Right ventricle myocardium inferior (tissue), 1 donor: ENCODE measurements at regions not wholly inside any gene's neighbourhood (a gene's known extent, or its start where the extent isn't known, plus 50 kb on each side); places are given as distances from the start of the nearest gene placed in this dataset.

Experiments
- ATAC-seq: fragments of 200-7000 bp; cut with Tn5 transposase; one replicate; pipeline ENCODE4 v1.9.1; 2020; ENCODE audit warnings: mild to moderate bottlenecking, moderate library complexity
- DNase-seq: peaks from one replicate; pipeline ENCODE4 v3.0.0; 2021; ENCODE audit errors: missing footprints
- intact Hi-C: fragments of 100-400 bp; cut with DNase I; formaldehyde crosslinking; loops from one replicate; pipeline ENCODE4 v1.11.0; 2022
- donor health status: DM: no; HTN: yes; CAD: no; lungs with severe emphysema.

DNA sequence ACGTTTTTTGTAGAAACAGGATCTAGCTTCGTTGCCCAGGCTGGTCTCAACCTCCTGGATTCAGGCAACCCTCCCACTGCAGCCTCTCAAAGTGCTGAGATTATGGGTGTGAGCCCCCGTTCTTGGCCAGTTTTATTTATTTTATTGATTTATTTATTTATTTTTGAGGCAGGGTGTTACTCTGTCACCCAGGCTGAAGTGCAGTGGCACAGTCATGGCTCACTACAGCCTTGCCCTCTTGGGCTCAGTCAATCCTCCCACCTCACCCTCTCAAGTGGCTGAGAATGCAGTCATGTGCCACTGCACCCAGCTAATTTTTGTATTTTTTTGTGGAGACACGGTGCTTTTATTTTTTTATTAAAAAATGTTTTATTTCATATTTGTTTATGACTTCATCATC lies 79.9 kb upstream of the ATF7IP2 start:
- DNase-seq (no peak), ATAC-seq (no peak)
- intact Hi-C loops: no loop called here

DNA sequence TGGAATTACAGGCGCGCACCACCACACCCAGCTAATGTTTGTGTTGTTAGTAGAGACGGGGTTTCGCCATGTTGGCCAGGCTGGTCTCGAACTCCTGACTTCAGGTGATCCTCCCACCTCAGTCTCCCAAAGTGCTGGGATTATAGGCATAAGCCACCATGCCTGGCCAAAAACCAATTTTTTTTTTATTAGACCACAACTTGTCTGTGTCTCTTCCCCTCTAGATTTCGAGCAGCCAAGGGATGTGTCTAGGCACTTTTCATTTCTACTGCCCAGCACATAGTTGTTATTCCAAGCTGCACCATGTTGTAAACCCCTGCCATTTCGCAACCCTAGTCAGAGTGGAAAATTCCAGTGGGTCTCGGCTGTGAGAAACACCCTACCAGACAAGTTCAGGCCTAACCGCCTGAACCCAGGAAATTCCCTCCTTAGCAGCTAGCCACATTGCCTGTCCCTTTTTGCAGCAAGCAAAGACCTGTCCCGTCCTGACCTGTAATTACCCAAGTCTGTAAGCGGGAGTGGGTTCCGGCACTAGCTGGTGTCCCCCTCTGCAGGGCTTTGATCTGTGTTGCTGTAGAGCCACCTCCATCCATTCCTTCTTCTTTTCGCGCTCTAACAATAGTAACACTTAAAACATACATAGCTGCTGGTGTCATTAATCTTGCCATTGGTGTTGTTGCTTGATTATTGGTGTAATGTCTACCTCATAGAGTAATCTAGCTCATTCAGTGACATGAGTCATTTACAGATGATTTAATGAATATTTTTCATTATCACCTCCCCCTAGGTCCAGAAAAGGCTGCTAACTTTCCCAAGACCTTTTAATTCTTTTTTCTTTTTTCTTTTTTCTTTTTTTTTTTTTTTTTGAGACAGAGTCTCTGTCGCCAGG lies 77.3 kb upstream of the ATF7IP2 start:
- ATAC-seq (no peak), DNase-seq (no peak)
- intact Hi-C loops: no loop called here

DNA sequence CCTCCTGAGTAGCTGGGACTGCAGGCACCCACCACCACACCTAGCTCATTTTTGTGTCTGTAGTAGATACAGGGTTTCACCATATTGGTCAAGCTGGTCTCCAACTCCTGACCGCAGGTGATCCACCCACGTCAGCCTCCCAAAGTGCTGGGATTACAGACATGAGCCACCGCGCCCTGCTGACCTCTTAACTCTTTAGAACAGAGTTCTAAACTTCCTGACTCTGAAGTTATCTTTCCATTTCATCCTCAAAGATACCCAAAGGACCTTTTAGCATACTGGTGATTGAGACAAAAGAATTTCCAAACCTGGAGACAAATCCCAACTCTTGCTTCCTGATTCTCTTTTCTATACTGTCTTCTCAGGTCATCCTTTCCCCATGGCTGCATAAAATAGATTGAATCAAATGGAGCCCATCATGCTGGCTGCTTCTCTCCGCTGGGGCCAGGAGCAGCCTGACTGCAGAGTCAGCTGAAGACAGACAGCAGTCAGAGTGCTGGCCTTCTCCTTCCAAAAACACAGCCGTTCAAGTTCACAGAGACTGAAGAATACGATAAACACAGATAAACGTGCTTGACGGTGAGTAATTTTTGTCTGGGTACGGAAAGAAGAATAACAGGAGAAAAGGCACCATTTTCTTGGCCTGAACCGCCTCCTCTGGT lies 76.5 kb upstream of the ATF7IP2 start:
- ATAC-seq (no peak), DNase-seq (no peak)

DNA sequence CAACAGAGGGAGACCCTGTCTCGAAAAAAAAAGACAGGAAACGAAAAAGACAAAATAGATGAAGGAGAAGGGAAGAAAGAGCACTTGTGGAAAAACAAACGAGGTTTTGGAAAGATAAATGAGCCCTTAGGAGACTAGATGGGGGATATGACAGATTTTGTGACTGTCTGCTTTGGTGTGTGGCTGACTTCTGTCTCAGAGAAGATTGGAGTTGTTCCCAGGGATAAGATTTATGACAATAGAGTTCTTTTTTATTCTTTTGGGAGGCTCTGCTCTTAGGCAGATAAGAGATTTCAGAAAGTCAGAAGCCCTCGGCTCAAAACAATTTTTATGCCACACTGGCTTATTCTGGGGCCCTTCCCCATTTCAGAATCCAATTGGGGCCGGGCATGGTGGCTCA lies 73.9 kb upstream of the ATF7IP2 start:
- ATAC-seq (no peak), DNase-seq (no peak)
- intact Hi-C loops: loop anchor here (10.0 kb wide), 1 partner anchor 423 kb away; no protein-coding TSS in a partner anchor

More for the DNA sequence above, 76.5 kb upstream of the ATF7IP2 start:
- intact Hi-C loops: no loop called here

DNA sequence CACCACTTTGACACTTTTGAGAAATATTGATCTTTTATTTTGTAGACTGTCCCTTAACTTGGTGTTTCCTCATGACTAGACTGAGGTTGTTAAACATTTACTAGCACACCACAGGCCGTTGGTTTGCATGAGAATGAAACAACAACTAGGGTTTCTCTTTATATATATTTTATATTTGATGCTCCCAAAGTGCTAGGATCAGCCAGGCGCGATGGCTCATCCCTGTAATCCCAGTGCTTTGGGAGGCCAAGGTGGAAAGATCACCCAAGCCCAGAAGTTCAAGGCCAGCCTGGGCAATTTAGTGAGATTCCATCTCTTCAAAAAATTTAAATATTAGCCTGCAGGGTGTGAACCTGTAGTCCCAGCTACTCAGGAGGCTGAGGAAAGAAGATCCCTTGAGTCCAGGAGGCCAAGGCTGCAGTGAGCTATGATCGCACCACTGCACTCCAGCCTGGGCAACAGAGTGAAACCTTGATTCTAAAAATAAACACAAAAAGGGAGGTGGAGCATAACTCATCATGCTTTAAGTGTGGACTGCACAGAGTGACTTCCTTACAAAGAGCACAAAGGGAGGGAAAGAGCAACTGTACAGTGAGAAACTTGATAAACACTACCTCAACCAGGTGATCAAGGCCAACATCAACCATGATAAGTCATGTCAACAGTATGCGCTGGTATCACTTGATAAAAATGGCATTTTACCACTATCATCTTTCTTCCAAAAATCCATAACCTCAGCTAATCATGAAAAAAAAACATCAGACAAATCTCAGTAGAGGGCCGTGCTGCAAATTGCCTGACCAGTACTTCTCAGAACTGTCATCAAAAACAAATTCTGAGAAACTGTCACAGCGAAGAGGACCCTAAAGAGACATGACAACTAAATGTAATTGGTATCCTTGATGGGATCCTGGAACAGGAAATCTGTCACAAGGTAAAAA lies 72.8 kb upstream of the ATF7IP2 start:
- intact Hi-C loops: loop anchor here (10.0 kb wide), 1 partner anchor 422 kb away; no protein-coding TSS in a partner anchor
- ATAC-seq: no peak

DNA sequence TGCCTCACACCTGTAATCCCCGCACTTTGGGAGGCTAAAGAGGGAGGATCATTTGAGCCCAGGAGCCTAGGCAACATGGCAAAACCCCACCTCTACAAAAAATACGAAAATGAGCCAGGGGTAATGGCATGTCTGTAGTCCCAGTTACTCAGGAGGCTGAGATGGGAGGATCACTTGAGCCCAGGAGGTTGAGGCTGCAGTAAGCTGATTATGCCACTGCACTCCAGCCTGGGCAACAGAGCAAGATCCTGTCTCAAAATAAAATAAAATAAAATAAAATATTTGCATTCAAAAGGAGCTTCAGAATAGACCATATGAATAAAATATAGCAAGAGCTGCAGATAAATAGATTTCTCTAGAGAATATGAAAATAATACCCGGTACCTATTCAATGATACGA lies 71.5 kb upstream of the ATF7IP2 start:
- DNase-seq: no peak
- ATAC-seq: no peak
- intact Hi-C loops: loop anchor here (10.0 kb wide), 1 partner anchor 420 kb away; no protein-coding TSS in a partner anchor

More for the DNA sequence above, 72.8 kb upstream of the ATF7IP2 start:
- no peak for DNase-seq

DNA sequence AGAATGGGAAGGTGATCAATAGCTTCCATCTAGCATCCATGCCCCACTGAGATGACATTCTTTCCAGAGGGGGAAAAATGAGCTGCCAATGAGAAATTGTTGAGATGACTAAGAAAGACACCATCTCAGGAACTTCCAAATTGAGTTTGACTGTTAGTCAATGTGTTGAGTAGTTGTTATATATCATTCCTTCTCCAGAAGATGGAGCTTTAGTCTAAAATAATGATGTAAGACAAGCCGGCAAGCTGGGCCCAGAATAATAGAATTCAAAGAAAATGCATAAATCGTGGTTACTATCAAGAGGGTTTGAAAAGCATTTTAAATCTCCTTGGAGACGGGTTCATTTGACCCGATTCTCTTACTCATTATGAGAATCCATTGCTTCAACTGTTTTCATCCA lies 71.0 kb upstream of the ATF7IP2 start:
- no peak for ATAC-seq
- no peak for DNase-seq
- intact Hi-C loops: loop anchor here (1.0 to 10.0 kb wide), 3 partner anchors 72 to 420 kb away; partner anchors contain the start of gene ATF7IP2

DNA sequence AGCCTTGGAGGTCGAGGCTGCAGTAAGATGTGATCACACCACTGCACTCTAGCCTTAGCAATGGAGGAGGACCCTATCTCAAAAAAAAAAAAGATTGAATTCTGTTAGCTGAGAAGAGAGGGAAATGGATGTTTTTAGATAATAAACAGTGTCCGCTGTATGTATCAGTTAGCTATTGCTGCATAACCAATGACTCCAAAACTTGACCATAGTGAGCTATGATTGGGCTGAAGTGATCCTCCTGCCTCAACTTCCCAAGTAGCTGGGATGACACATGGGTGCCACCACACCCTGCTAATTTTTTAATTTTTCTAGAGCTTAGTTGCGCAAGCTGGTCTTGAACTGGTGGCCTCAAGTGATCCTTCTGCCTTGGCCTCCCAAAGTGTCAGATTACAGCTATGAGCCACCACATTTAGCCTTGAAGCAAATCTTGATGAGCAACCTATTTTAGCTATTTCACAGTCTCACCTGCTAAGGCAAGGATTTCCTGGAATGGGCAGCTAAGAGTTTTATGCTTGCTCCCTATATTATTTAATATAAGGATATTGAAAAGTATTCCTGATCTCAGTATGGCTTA lies 68.3 kb upstream of the ATF7IP2 start:
- intact Hi-C loops: loop anchor here (5.0 to 10.0 kb wide), 2 partner anchors 70 to 417 kb away; partner anchors contain the start of gene ATF7IP2
- ATAC-seq: no peak
- no peak for DNase-seq

DNA sequence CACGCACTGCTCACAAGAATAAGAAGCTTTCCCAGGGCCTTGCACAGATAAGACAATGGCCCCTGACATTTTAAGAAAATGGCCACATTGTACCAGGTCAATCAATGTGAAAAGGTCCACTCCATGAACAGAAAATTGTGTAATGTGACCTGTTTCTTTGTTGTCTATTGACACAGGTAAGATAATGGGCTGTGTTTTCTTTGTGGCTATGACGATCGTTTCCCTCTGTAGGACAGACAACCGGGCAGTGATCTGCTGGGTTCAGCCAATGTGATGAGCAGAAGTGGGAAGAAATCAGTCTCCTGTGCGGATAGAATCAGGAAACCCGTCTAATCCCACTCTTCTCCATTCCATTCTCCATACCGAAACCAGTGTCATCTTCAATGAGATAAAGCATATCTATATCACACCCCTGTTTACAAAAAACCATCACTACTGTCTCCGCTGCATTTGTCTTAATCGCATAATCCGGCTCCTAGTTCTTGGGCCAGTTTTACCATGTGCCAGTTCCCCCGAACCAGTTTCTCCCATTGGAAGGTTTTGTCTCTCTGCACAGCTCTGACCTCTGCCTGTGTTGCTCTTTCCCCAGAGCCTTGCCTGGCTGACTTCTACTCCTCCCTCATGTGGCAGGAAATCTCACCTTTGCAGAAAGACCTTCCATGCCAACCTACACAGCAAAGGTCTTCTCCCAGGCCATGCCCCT lies 66.9 kb upstream of the ATF7IP2 start:
- intact Hi-C loops: loop anchor here (5.0 to 10.0 kb wide), 2 partner anchors 68 to 416 kb away; partner anchors contain the start of gene ATF7IP2
- DNase-seq (no peak), ATAC-seq (no peak)

DNA sequence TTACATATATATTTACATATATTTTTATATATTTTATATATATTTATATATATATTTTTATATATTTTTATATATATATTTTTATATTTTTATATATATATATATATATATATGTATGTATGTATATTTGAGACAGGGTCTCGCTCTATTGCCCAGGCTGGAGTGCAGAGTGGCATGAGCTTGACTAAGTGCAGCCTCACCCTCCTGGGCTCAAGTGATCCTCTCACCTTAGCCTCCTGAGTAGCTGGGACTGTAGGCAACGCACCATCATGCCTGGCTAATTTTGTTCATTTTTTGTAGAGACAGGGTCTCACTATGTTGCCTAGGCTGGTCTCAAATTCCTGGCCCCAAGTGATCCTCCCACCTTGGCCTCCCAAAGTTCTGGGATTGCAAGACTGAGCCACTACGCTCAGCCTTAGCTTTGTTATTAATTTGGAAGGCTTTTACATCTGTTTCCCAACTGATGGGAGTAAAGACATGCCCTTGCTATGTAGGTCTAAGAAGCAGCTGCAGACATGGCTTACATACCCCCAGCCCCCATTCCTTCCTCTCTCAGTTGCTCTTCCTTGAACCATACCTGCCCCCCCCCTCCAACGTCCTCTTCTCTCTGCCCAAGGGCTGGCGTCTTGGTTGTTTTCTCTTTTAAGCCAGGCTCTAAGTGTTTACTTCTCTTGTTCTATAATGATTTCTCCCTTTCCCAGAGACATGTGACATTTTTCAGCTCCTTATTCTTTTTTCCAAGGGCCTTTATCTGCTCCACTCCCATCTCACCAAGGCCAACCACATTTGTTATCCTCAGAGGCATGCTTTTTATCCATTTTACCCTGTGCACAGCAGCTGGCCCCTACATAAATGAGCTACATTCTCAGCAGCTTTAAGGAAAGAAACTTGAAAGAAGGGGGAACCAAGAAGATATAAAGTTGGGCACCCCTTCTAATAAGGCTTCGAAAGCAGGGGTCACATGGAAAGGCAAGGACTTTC lies 64.2 kb upstream of the ATF7IP2 start:
- DNase-seq: no peak

DNA sequence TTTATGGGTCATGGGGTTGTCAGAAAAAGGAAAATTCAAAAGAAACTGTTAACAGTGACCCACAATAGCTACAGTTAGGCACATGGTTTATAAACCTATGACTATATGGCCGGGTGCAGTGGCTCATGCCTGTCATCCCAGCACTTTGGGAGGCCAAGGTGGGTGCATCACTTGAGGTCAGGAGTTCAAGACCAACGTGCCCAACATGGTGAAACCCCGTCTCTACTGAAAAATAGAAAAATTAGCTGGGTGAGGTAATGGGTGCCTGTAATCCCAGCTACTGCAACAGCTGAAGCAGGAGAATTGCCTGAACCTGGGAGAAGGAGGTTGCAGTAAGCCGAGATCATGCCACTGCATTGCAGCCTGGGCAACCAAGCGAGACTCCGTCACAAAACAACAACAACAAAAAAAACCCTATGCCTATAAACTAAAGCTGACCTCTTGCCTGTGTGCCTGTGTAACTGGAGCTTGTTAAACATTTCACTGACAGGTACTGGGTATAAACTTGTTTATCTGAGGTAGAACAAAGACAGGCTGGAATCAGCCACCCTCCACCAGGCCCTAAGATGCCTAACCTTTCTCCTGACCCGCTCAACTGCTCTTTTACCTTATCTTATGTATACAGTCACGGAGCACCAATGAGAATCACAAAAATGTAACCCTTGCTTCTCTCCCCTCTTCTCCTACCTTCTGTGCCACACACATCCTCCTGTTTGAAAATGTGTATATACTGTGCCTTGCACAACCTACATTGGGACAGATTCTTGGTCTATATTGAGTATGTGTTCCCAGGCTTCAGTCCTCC lies 62.9 kb upstream of the ATF7IP2 start:
- ATAC-seq (peak; percentile 24), DNase-seq (no peak)
- intact Hi-C loops: no loop called here

More for the DNA sequence above, 64.2 kb upstream of the ATF7IP2 start:
- intact Hi-C loops: no loop called here
- ATAC-seq: no peak

DNA sequence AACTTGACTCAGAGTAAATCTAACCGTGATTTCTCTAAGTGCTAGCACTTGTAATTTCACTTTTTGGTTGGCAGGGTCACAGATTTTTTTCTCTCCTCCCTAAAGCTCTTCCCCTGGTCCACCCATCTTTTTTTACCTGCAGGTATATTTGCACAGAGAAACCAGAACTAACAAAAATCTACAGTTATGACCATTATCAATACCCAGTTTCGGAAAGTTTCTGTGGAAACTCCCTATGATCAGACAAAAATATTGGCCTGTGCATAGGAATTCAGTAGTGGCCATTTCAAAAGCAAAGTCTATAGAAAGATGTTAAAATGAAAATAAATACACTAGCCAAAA lies 62.4 kb upstream of the ATF7IP2 start:
- no peak for DNase-seq
- no peak for ATAC-seq
- intact Hi-C loops: no loop called here

DNA sequence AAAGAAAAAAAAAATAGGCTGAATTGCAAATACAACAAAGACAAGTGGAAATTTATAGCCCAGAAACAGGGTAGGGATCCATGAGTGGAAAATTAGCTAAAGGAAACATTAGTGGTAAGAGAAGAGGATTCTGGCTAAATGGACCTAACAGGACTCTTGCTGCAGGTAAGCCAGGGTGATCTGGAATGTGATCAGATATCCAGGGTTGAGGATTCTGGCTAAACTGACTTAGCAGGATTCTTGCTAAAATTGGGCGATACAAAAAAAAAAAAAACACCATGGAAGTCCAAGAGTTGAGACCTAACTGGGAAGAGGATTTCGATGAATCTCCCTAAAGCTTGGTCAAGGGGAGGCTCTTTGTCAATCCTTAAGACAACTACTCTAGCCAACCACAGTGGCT lies 61.7 kb upstream of the ATF7IP2 start:
- DNase-seq (no peak), ATAC-seq (no peak)
- intact Hi-C loops: no loop called here

DNA sequence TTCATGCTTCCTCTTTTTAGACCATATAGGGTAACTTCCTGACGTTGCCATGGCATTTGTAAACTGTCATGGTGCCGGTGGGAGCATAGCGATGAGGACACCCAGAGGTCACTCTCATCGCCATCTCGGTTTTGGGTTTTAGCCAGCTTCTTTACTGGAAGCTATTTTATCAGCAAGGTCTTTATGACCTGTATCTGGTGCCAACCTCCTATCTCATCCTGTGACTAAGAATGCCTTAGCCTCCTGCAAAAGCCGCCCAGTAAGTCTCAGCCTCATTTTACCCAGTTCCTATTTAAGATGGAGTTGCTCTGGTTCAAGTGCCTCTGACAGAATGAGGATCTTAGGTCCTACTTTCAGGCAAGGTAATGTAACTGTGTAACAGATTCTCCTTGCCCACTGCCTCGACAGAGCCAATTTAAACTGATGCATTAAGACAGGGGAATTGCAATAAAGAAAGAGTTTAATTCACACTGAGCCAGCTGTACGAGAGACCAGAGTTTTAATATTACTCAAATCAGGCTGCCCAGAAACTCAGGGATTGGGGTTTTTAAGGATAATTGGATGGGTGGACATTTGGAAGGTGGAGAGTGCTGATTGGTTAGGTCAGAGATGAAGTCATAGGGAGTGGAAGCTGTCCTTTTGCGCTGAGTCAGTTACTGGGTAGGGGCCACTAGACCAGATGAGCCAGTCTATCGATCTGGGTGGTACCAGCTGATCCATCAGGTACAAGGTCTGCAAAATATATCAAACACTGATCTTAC lies 59.9 kb upstream of the ATF7IP2 start:
- no peak for DNase-seq
- intact Hi-C loops: no loop called here
- peak; percentile 67 for ATAC-seq

DNA sequence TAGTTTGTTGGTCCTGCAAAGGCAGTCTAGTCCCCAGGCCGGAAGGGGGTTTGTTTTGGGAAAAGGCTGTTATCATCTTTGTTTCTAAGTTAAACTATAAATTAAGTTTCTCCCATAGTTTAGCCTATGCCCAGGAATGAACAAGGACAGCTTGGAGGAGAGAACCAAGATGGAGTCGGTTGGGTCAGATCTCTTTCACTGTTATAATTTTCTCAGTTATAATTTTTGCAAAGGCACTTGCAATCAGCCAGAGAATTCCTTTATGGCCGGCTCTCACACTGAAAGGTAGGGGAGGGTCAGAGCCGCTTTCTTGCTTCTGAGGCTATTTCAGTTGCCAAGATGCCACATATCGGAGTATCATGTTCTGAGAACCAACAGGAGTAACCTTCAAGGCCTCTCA lies 59.2 kb upstream of the ATF7IP2 start:
- ATAC-seq (no peak), DNase-seq (no peak)
- intact Hi-C loops: no loop called here
